Skeletal muscle tissue (tissue), 3 donors: ENCODE measurements at regions not wholly inside any gene's neighbourhood (a gene's known extent, or its start where the extent isn't known, plus 50 kb on each side); places are given as distances from the start of the nearest gene placed in this dataset.
"Not testable (repeated sequence)": the region's sequence is repeated elsewhere in the genome, so short reads cannot be mapped to it uniquely, and the experiment has no call there.

Source experiments
- H3K27ac ChIP-seq: one replicate; pipeline ENCODE4 v1.7.0; 2013; ENCODE audit warnings: mild to moderate bottlenecking, low read depth, low read length, inconsistent platforms
- H3K27me3 ChIP-seq, 3 donors: one replicate each; pipeline ENCODE4 v1.7.0; 2013; ENCODE audit warnings: low read length in 3 of 3; ENCODE audit not compliant: control insufficient read depth in 3 of 3, insufficient read depth in 3 of 3
- H3K36me3 ChIP-seq, 3 donors: one replicate each; pipeline ENCODE4 v1.7.0; 2013; ENCODE audit warnings: low read length in 3 of 3; ENCODE audit not compliant: control insufficient read depth in 3 of 3, insufficient read depth in 3 of 3
- H3K4me1 ChIP-seq, 3 donors: one replicate each; pipeline ENCODE4 v1.7.0; 2013; ENCODE audit warnings: low read length in 3 of 3, mild to moderate bottlenecking in 3 of 3; ENCODE audit not compliant: control insufficient read depth in 3 of 3, insufficient read depth in 3 of 3
- H3K4me3 ChIP-seq, 3 donors: one replicate each; pipeline ENCODE4 v1.7.0; 2013; ENCODE audit warnings: low read length in 3 of 3
- H3K9ac ChIP-seq, 3 donors: one replicate each; pipeline ENCODE4 v1.7.0; 2013; ENCODE audit warnings: low read length in 3 of 3, mild to moderate bottlenecking in 3 of 3, moderate library complexity in 2 of 3, low read depth in 1 of 3
- H3K9me3 ChIP-seq, 3 donors: one replicate each; pipeline ENCODE4 v1.7.0; 2013; ENCODE audit warnings: low read length in 3 of 3; ENCODE audit not compliant: control insufficient read depth in 3 of 3
- donor health status: Osteomylitis.

- no peaks in the 10 kb centered on the region for H3K27me3 ChIP-seq
- H3K9me3 ChIP-seq: no peaks in the 10 kb centered on the region
- H3K9ac ChIP-seq: no peak overlapping the region
- H3K36me3 ChIP-seq: no peaks in the 10 kb centered on the region
- no peak overlapping the region for H3K4me3 ChIP-seq
- H3K27ac ChIP-seq: no peak overlapping the region
- H3K4me1 ChIP-seq: no peaks in the 10 kb centered on the region
Measured at GRCh38 chr18:1294229-1294628, 389.6 kb downstream of the ADCYAP1 start.

GRCh38 chr18:1296237-1296636 lies 391.6 kb downstream of the ADCYAP1 start:
- Histone ChIP-seq H3K27me3 (no peaks in the 10 kb centered on the region), H3K4me3 (no peak overlapping the region), H3K4me1 (no peaks in the 10 kb centered on the region), H3K9ac (no peak overlapping the region), H3K36me3 (no peaks in the 10 kb centered on the region), H3K9me3 (no peaks in the 10 kb centered on the region), H3K27ac (no peak overlapping the region)

GRCh38 chr18:1302861-1303260 lies 398.2 kb downstream of the ADCYAP1 start:
- Histone ChIP-seq H3K36me3 (no peaks in the 10 kb centered on the region), H3K27me3 (no peaks in the 10 kb centered on the region), H3K4me1 (no peaks in the 10 kb centered on the region), H3K4me3 (no peak overlapping the region), H3K9me3 (no peaks in the 10 kb centered on the region), H3K27ac (no peak overlapping the region), H3K9ac (no peak overlapping the region)

GRCh38 chr18:1304392-1304992 lies 399.8 kb downstream of the ADCYAP1 start:
- Histone ChIP-seq H3K9ac (no peak overlapping the region), H3K4me3 (no peak overlapping the region), H3K9me3 (no peaks in the 10 kb centered on the region), H3K4me1 (no peaks in the 10 kb centered on the region), H3K27ac (no peak overlapping the region), H3K36me3 (no peaks in the 10 kb centered on the region), H3K27me3 (no peaks in the 10 kb centered on the region)

GRCh38 chr18:1306641-1307040 lies 402.0 kb downstream of the ADCYAP1 start:
- H3K9ac ChIP-seq: no peak overlapping the region
- H3K9me3 ChIP-seq: no peaks in the 10 kb centered on the region
- H3K4me3 ChIP-seq: no peak overlapping the region
- H3K27me3 ChIP-seq: no peaks in the 10 kb centered on the region
- no peak overlapping the region for H3K27ac ChIP-seq
- H3K4me1 ChIP-seq: no peaks in the 10 kb centered on the region
- no peaks in the 10 kb centered on the region for H3K36me3 ChIP-seq

GRCh38 chr18:1308686-1309085 lies 404.0 kb downstream of the ADCYAP1 start:
- no peaks in the 10 kb centered on the region for H3K9me3 ChIP-seq
- H3K27me3 ChIP-seq: no peaks in the 10 kb centered on the region
- no peaks in the 10 kb centered on the region for H3K4me1 ChIP-seq
- no peak overlapping the region for H3K4me3 ChIP-seq
- no peak overlapping the region for H3K9ac ChIP-seq
- H3K27ac ChIP-seq: no peak overlapping the region
- H3K36me3 ChIP-seq: no peaks in the 10 kb centered on the region

- H3K36me3 ChIP-seq: no peaks in the 10 kb centered on the region
- H3K4me3 ChIP-seq: no peak overlapping the region
- H3K9ac ChIP-seq: no peak overlapping the region
- no peaks in the 10 kb centered on the region for H3K9me3 ChIP-seq
- no peaks in the 10 kb centered on the region for H3K27me3 ChIP-seq
- H3K4me1 ChIP-seq: no peaks in the 10 kb centered on the region
- no peak overlapping the region for H3K27ac ChIP-seq
Measured at GRCh38 chr18:1311376-1311775, 406.7 kb downstream of the ADCYAP1 start.

- H3K27me3 ChIP-seq, H3K4me3 ChIP-seq, H3K9ac ChIP-seq, H3K9me3 ChIP-seq, H3K4me1 ChIP-seq, H3K27ac ChIP-seq, H3K36me3 ChIP-seq: not testable (repeated sequence)
Measured at GRCh38 chr18:1335345-1335744, 430.7 kb downstream of the ADCYAP1 start.

GRCh38 chr18:1350931-1351450 lies 446.3 kb downstream of the ADCYAP1 start:
- Histone ChIP-seq H3K36me3 (no peaks in the 10 kb centered on the region), H3K27me3 (no peaks in the 10 kb centered on the region), H3K9ac (no peak overlapping the region), H3K27ac (no peak overlapping the region), H3K9me3 (no peaks in the 10 kb centered on the region), H3K4me1 (no peaks in the 10 kb centered on the region), H3K4me3 (no peak overlapping the region)

- Histone ChIP-seq H3K36me3 (no peaks in the 10 kb centered on the region), H3K9ac (no peak overlapping the region), H3K27ac (no peak overlapping the region), H3K27me3 (no peaks in the 10 kb centered on the region), H3K9me3 (peaks cover 0 to 2% (median 0%) of the 10 kb centered on the region in 3 donors), H3K4me1 (no peaks in the 10 kb centered on the region), H3K4me3 (no peak overlapping the region)
Measured at GRCh38 chr18:1353025-1353424, 448.4 kb downstream of the ADCYAP1 start.
